NCI-H774 (cell line): ENCODE measurements at regions not wholly inside any gene's neighbourhood (a gene's known extent, or its start where the extent isn't known, plus 50 kb on each side); places are given as distances from the start of the nearest gene placed in this dataset.
A peak's percentile ranks its signal among the peaks of the same experiment; 100 is the strongest.

Experiments used
- DNase-seq: peaks from one replicate; lab custom pipeline; 2025; lab: John Stamatoyannopoulos, UW

DNA sequence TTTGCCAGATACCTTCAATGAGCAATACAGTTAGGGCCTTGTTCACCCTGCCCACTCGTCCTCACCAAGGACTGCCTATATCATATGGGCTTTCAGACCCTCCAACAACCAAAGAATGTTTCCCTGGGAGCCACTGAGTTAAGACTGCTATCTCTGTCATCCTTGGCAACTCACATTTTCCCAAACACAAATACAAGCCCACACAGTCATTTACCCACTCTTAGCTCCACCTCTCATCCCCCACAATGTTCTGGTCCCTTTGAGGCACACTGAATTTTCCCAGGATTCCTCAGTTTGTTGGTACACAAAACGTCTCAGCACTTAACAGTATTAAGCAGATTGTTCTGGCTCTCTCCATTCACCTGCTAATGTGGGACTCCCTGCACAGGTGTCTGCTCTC lies 204.6 kb downstream of the TLE3 start:
- DNase-seq = no peak

DNA sequence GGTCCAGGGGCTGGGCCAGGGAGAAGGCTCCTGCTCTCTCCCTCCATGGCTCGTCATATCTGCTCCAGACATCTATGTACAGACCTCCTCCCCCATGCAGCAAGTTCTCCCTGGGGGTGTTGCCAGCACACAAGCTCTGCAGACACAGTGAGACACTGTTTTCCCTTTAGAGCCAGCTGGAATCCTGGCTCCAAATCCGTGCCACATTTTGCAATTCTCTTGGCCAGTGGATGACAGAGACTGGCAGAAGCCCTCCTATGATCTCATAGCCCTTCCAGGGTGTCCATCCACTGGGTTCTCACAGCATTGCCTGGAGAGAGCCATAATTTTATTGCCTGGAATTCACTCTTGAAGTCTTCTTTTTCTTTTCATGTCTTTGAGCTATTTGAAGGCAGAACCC lies 203.9 kb downstream of the TLE3 start:
- DNase-seq = no peak

DNA sequence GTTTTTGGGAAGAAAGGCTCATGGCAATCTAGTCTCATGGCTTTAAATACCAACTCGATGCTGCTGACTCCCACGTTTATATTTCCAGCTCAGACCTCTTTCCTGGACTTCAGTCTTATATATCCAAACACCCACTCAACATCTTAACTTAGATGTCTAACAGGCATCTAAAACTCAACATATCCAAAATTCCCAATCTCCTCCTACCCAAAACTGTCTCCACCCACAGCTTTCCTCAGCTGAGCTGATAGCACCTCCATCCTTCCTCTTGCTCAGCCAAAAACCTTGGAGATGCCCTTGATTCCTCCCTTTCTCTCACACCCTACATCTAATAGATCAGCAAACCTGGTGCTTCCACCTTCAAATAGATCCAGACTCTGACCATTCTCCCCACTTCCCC lies 202.5 kb downstream of the TLE3 start:
- no peak for DNase-seq

DNA sequence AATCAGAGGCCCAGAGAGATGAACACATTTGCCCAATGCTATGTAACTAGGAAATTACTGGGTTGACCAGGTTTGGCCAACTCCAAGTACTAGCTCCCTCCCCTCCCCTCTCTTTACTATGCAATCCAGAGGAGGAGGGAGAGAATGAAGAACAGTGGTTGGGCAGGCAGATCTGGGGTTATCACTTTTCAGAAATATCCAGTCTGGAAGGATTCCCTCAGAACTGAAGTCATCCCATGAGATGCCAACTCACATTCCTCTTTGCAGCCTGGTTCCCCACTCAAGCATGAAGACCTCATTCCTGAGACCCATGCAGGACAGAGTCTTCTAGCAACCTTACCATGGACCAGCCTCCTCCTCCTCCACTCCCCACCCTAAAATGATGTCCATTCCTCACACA lies 201.1 kb downstream of the TLE3 start:
- DNase-seq = no peak

DNA sequence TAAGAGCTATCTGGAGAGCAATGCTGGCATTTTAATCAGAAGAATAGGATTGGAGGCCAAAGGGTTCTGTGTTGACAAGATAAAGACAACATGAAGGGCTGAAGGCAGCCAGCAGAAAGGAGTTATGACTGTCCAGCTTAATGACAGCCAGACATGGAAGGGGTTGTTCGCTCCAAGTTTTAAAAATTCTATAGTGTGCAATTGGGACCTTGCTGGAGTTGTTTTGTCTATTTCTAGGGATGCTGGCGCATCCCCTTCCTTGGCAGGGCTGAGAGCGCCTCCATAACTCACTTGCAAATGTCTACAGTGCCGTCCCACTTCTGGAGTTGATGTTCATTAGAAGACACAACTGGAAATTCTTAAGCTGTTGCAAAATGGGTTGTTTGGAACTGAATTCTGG lies 200.7 kb downstream of the TLE3 start:
- DNase-seq = no peak

DNA sequence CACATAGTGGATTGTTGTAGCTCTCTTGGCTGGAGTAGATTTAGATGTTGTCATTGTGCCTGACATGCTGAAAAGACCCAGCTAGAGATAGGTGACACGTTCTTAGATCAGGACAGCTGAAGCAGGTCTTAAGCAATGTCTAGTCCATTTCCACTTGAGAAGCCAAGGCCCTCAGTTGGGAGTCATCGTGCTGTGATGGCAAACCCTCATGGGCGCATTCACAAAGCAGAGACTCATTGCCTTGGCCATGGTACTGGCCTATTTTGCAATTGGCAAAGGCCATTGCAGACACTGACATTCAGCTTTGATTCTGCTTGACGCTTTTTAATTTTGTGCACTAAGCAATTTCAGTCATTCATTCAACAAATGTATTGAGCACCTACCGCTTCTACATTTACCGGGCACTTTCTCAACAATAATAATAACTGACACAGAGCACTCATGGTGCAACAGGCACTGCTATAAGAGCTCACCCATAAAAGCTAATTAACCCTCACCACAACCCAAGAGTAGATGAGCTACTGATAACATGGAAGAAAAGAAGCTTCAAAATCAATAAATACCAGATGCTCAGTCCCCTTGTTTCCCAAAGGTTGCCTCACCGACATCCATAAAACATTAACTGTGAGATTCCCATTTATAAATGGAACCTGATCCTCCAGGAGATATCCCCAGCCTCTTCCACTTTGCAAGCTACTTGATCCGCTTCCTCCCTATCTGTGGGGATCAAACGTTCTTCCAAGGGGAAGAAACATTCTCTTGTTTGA lies 200.1 kb downstream of the TLE3 start:
- DNase-seq = no peak

DNA sequence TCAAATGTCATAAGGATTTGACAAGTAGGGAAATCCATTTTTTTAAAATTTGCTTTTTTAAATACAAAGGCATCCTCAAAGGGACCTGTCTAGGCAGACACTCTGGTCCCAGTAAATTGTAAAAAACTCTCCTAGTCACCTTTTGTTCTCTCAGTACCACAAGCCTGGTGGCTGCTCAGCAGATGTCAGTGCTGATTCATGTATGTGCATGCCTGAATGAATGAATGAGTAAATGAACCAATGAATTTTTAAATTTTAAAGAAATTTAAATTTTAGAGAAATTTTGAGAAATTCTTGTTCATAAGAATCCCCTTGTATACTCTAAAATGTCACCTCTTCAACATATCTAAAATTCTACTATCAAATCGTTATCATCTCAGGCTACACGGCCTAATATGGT lies 199.5 kb downstream of the TLE3 start:
- no peak for DNase-seq

DNA sequence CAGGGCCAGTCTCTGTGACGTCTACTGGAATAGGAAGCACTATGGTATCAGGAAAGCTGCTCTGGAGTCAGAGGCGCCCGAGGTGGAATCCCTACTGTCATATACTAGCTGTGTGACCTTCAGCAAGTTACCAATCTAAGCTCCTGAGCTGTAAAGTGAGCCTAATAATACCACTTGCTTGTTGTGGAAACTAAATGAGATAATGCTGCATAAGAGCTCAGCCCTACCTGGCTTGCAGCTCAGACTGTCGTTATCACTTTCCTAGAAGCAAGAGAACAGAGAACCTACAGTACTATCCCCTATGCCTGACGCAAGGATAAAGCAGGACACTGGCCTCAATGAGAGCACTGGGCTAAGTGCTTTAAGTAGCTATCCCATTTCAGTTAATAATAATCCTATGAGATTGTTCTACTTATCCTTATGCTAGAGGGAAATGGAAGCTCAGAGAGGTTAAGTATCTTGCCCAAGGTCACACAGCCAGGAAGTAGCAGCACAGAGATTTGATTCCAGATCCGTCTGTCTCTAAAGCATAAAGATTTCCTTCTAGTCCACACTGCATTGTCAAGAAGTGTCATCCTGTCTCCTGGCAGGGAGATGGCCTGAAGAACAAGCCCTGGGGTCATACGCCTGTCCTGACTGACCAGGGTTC lies 195.2 kb downstream of the TLE3 start:
- DNase-seq = no peak

DNA sequence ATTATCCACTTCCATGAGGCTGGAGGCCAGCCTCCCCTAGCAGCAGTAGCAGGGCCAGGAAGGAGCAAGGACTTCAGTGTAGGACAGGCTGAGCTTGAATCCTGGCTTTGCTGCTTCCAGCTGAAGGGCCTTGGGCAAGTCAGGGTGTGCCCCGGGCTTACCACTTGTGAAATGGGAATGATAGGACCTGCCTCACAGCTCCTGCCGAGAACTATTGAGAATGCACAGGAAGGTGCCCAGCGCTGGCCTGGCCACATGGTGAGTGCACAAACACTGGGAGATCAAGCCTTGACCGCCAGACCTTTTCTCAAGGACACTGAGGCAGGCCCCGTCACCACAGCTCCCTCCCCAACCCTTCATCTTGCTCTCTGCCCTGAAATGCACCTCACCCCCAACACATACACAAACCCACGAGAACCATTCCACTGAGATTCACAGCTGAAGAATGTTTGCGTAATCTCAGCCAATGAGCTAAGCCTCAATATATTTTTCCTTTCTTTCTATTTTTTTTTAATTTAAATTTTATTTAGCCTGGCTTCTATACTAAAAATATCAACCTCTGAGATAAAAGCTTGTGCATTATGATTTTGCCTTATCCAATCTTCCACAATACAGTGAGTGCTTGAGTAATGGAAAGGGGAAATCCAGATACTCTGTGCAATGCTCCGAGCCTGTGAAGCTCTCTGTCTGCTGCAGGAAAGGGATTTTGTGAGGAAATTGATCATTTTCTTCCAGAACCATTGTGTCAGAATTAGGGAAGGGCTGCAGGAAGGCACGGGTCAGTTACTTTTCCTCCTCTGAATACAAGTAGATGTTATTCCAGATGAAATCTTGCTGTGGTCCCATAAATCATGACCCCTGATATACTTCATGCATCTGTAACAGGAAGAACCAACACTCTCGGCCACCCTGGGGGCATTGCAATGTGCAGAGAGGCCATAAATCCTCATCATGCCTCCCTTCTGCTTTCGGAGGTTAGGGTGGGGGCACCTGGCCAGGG lies 193.9 kb downstream of the TLE3 start:
- no peak for DNase-seq

DNA sequence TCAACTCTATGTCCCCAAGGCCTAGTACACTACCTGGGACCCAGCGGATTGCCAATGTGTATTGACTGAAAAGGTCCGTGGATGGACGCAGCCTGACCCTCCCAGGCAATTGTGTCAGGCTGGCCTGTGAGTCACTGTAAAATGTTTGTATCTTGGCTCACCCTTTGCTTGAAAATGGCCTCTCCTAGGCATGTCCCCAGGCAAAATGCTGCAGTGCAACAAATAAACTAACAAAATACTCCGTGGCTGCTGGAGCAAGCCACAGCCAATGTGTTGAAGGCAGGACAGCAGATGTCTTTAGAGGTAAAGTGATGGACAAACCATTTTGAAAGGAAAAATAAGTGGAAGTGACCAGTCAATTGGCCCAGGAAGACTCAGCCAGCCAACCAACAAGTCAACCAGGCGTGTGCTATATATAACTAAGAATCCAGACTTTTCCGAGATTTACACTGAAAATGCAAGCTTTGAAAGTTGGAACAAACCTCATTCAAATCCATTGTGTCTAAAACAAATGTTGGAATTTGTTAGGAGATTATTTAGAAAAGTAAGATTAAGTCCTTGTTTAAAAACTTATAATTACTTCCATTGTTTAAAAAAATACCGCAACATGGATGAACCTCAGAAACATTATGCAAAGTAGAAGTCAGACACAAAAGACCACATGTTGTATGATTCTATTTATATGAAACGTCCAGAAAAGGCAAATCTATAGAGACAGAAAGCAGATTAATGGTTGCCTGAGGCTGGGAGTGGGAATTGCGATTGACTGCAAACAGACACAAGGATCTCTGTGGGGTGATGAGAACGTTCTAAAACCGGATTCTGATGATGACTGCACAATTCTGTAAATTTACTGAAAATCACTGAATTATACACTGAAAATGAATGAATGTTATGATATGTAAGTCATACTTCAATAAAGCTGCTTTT lies 191.2 kb downstream of the TLE3 start:
- no peak for DNase-seq

DNA sequence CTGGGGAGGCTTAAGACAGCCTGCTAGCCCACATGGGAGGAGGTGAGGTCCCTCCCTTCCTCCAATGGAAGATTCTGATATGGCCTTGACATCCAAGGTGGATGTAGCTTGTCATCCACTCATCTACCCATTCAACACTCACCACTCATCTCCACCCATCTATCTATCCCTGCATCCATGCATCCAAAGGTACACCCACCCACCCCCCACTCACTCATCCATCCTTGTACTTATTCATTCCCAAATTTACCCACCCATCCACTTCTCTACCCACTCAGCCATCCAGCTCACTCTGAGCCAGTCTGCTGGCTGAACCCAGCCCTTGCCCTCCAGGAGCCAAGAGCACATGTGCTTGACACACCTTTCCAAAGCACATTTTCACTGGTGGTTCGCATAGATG lies 189.7 kb downstream of the TLE3 start:
- DNase-seq = no peak

DNA sequence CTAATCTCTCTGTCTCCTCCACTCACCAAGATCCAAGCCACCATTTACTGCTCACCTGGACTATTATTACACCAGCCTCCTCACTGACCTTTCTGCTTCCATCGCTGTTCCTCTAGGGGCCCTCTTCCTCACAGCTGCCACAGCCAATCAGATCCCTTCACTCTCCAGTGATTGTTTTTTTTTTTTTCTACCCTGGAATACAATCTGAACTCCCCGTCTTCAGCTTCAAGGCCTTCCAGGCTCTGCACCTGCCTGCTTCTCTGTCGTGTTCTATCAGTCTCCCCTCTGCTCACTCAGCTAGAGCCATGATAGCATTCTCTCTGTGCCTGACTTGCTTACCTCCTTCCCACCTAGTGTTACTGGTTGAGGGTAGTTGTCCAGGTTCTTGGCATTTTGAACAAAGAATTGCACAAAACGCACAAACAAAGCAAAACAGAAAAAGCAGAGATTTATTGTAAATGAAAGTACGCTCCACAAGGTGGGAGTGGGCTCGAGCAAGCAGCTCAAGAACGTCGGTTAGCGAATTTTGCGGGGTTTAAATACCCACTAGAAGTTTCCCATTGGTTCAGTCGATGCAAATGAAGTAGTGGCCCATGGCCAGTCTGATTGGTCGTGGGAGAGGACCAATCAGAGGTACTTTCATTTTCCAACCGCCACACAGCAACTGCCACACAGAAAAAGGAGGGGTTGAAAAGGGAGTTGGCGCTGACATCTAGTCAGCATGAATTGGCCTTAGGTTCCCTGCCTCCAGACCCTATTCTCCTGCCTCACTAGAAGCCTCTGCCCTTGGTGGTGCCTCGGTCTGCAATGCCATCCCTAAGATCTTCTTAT lies 188.9 kb downstream of the TLE3 start:
- no peak for DNase-seq

DNA sequence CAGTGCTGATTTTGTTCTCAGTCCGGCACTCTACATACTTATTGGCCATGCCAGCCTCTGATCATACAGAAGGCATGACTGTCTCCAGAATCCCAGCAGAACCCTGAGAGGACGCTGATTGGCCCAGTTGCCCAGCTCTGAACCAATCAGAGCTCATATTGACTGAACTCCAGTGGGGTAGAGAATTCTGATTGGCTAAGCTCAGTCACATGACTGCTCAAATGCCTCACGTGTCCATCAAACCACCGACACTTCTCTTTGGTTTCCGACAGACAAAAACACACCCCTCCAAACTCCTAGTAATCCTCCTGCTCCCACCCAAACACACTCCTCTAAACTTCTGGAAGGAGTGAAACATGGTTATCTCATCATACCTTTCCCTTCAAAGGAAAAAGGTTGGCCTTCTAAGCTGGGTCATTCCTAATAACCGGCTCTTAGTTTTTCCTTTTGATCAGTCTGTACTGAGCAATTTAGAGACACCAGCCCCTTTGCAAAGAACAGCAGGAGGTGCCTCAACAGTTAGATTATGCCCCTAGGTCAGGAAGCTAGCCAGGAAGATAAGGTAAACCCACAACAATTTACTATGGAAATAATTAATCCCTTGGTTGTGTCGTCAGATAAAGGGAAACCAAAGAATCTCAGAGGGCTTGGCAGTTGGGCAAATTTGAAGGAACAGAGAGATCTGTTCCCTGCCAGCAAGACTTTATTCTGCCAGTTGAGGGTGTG lies 187.8 kb downstream of the TLE3 start:
- no peak for DNase-seq

DNA sequence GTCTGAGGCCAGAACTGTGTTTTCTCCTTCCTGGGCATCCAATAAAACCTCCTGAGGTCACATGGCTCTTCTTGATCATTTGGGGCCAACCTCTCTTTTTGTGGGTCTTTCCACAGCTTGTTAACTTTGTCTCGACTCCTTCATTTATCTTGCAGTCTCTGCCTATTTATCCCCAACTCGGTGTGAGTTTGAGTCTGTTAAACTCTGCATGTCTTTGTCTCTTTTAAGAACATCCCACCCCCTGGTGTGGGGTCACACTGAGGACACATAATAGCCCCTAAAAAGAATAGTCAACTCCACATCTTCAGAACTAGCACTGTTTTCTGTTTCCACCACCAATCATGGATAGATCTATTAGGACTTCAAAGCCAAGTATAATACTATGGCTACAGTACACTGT lies 187.2 kb downstream of the TLE3 start:
- no peak for DNase-seq

DNA sequence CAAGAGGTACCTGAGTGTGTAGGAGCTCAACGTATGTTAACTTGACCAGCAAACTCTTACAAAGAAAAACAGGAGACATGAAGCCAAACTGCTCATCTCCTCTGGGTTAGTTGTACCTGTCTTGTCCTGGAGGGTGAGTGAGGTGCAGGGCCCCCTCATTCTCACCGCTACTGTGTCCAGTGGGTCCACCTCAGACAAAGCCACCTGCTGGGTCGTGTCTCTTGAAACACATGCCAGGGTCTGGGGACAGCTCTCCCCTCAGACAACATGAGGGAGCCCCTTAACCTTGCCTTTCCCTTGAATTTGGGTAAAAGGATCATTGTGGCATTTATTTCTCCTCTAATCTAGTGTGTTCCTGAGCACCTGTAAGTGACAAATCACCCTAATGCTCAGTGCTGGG lies 185.6 kb downstream of the TLE3 start:
- no peak for DNase-seq

DNA sequence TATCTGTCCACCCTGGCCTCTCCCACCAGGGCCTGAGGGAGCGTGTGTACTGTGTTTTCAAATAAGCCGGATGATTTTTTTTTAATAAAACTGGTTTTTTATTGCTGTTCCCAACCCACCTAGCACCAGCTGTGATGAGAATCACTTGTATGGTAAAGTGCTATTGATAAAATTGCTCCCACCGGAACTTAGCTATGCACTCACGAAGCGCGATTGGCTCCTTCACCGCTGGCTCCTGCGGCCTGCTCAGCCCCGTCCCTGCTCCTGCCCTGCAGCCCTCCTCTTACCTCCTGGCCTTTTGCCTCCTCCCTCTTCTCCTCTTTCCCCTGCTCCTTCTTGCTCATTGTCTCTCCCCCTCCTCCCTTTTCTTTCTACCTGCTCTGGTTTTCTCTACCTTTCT lies 183.7 kb downstream of the TLE3 start:
- DNase-seq = no peak

DNA sequence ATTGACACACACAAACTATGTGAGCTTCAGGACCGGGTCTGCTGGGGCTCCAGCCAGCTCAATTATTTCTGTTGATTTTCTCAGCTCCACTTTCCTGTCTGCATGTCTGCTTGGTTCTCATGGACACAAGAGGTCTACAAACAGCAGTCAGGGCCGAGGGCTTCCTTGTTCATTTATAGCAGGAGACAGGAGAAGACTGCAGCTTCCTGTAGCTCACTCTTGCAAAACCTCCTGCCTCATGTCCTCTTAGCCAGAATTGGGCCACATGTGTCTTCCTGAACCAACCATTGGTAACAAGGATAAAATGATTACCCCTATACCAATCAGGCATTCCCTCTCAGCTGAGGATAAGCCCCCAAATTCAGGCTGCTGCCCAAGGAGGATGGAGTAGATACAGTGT lies 182.8 kb downstream of the TLE3 start:
- DNase-seq = peak; percentile 33

DNA sequence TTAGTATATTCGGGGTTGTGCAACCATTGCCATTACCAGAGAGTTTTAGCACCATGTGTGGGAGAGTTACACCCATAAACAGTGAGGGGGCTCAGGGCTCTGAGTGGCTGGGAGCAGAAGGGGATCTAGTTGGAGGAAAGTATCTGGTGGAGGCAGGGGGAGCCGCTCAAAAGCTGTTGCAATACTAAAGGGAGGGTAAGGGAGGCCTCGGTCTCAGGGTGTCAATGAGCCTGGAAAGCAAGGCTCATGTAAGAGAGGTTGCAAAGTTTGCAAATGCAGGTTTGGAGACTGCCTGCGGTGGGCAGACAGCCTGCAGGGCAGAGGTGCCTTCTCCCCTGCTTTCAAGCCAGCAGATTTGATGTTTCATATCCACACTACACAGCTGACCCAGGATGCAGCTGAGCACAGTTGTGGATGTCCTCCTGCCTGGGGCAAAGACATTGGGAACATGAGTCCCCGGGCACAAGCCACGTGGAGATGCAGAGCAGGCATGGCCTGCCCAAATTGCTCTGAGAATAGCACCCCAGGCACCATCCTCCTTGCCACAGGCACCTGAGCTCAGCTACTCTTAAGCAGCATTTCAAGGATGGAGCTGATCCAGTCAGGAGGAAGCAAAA lies 181.4 kb downstream of the TLE3 start:
- no peak for DNase-seq

DNA sequence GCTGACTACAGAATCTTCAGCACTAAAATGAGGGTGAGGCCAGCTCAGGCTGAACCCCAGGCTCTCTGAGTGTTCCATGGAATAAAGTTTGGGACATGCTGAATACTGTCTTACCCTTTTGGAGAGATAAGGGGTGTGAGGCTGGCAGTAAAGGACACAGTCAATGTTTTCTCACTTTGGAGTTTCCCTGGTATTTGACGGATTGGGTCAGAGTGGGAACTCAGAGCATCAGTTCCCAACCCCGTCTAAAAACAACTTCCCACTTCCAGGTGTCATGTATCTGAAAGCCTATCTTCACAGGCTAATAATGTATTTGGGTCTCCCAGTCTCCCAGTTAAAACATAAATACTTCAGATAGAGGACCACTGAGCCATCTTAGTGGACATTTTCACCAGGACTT lies 180.7 kb downstream of the TLE3 start:
- DNase-seq = no peak

DNA sequence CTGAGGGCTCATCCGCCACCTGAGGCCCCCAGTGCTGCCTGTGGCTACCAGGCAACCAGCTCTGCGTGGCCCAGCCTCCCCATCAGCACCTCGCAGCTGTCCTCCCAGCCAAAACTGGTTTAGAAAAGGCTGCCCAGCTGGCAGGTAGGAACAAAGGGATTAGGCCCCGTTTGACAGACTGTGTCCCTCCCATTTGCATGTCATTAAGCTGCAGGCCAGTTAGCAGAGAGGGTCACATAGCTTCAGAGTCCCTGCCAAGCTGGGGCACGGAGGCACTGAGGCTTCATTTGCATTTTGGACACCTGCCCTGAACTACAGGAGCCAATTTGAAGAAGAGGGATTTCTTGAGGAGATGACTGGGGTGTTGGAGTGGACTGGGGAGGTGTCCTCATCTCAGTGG lies 177.9 kb downstream of the TLE3 start:
- DNase-seq = peak; percentile 67
